Calu3 (cell line): ENCODE measurements at regions not wholly inside any gene's neighbourhood (a gene's known extent, or its start where the extent isn't known, plus 50 kb on each side); places are given as distances from the start of the nearest gene placed in this dataset.
A peak's percentile ranks its signal among the peaks of the same experiment; 100 is the strongest.

Source experiments
- BruUV-seq: library from RNA; stranded (reverse); fragments of 400-500 nt; replicated peaks from 2 replicates; lab custom pipeline; 2021; lab: Mats Ljungman, UMichigan
- CTCF ChIA-PET: fragments of 300-600 bp; sonication (Branson Sonifier 250); formaldehyde crosslinking; loops from one replicate; lab custom pipeline; 2022; ENCODE audit warnings: antibody characterized with exemption; lab: Charles Lee
- DNase-seq: peaks from one replicate; pipeline ENCODE4 v3.0.0; 2022
- H3K27ac Mint-ChIP-seq: one replicate; pipeline ENCODE4 v1.8.0; 2022; ENCODE audit warnings: mixed read lengths; ENCODE audit not compliant: unreplicated experiment
- H3K27me3 Mint-ChIP-seq: one replicate; pipeline ENCODE4 v1.8.0; 2022; ENCODE audit warnings: mixed read lengths; ENCODE audit not compliant: unreplicated experiment
- H3K36me3 Mint-ChIP-seq: one replicate; pipeline ENCODE4 v1.8.0; 2022; ENCODE audit warnings: mild to moderate bottlenecking, moderate library complexity, mixed read lengths; ENCODE audit not compliant: insufficient read depth, unreplicated experiment
- H3K4me1 Mint-ChIP-seq: one replicate; pipeline ENCODE4 v1.8.0; 2022; ENCODE audit warnings: mild to moderate bottlenecking, low read depth, mixed read lengths; ENCODE audit not compliant: unreplicated experiment
- H3K4me3 Mint-ChIP-seq: one replicate; pipeline ENCODE4 v1.8.0; 2022; ENCODE audit warnings: mild to moderate bottlenecking, low read depth, moderate library complexity, mixed read lengths; ENCODE audit not compliant: unreplicated experiment
- H3K9me3 Mint-ChIP-seq: one replicate; pipeline ENCODE4 v1.8.0; 2022; ENCODE audit warnings: low read depth, mixed read lengths; ENCODE audit not compliant: unreplicated experiment
- intact Hi-C: fragments of 100-400 bp; cut with micrococcal nuclease; formaldehyde crosslinking; loops from one replicate; pipeline ENCODE4 v1.10.0; 2022; ENCODE audit not compliant: unreplicated experiment
- TF ChIP-seq, protein P1 (sequence below): fragments of 200-600 bp; IDR thresholded peaks from one replicate; pipeline ENCODE4 v1.8.0; 2022; ENCODE audit warnings: antibody characterized with exemption; ENCODE audit not compliant: unreplicated experiment

DNA sequence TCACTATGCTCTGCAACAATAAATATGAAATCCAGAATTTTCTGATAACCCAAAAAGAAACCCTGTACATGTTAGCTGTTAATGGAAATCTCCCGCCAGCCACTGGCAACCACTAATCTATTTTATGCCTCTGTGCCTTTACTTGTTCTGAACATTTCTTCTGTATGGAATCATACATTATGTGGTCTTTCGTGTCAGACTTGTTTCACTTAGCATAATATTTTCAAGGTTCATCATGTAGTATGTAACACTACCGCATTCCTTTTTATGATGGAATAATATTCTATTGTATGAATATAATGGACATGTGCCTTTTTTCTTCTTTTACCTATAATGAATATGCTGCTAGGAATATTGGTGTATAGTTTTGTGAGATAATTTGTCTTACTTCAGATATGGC is 1123.3 kb downstream of the EFNB2 start:
- intact Hi-C loops = no loop called here
- H3K27ac Mint-ChIP-seq = no peak overlapping the region
- CTCF ChIA-PET = no interaction called here
- H3K4me3 Mint-ChIP-seq = no peak overlapping the region
- TF ChIP-seq, protein P1, sequence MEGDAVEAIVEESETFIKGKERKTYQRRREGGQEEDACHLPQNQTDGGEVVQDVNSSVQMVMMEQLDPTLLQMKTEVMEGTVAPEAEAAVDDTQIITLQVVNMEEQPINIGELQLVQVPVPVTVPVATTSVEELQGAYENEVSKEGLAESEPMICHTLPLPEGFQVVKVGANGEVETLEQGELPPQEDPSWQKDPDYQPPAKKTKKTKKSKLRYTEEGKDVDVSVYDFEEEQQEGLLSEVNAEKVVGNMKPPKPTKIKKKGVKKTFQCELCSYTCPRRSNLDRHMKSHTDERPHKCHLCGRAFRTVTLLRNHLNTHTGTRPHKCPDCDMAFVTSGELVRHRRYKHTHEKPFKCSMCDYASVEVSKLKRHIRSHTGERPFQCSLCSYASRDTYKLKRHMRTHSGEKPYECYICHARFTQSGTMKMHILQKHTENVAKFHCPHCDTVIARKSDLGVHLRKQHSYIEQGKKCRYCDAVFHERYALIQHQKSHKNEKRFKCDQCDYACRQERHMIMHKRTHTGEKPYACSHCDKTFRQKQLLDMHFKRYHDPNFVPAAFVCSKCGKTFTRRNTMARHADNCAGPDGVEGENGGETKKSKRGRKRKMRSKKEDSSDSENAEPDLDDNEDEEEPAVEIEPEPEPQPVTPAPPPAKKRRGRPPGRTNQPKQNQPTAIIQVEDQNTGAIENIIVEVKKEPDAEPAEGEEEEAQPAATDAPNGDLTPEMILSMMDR = no peak
- no peaks in the 10 kb centered on the region for H3K27me3 Mint-ChIP-seq
- H3K9me3 Mint-ChIP-seq = no peaks in the 10 kb centered on the region
- BruUV-seq = no TSS peak
- no peak for DNase-seq
- H3K4me1 Mint-ChIP-seq = no peaks in the 10 kb centered on the region
- no peaks in the 10 kb centered on the region for H3K36me3 Mint-ChIP-seq

- Mint-ChIP-seq H3K27ac (no peak overlapping the region), H3K27me3 (no peaks in the 10 kb centered on the region), H3K4me3 (no peak overlapping the region), H3K36me3 (no peaks in the 10 kb centered on the region), H3K9me3 (no peaks in the 10 kb centered on the region), H3K4me1 (no peaks in the 10 kb centered on the region)
- DNase-seq = peak; percentile 0
- TF ChIP-seq, protein P1 = no peak
- no TSS peak for BruUV-seq
- CTCF ChIA-PET = no interaction called here
- intact Hi-C loops = no loop called here
Observed at GRCh38 chr13:105410602-105411001, 1124.9 kb downstream of the EFNB2 start.

DNA sequence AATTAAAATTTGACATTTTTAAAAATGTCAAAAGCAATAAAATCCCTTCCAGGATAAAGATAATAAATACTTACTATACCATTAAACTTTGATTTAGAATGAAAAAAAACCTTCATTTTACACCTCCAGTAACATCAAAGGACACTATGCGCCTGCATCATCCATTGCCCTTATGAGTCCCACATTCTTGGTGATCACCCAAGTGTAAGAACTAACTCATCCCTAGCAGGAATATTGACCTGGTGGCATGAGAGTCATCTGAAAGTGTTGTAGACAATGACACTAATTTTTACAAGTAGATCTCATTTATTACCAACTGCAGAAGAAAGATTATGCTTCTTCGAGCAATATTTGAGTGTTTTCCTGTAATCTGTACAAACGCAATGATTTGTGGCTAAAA is 1128.9 kb downstream of the EFNB2 start:
- Mint-ChIP-seq H3K9me3 (no peaks in the 10 kb centered on the region), H3K4me1 (no peaks in the 10 kb centered on the region), H3K27me3 (no peaks in the 10 kb centered on the region), H3K36me3 (no peaks in the 10 kb centered on the region), H3K4me3 (no peak overlapping the region), H3K27ac (no peak overlapping the region)
- no TSS peak for BruUV-seq
- intact Hi-C loops = no loop called here
- CTCF ChIA-PET = no interaction called here
- TF ChIP-seq, protein P1 = no peak
- no peak for DNase-seq

GRCh38 chr13:105403086-105403485 is 1132.4 kb downstream of the EFNB2 start:
- no TSS peak for BruUV-seq
- TF ChIP-seq, protein P1 = no peak
- Mint-ChIP-seq H3K36me3 (no peaks in the 10 kb centered on the region), H3K9me3 (no peaks in the 10 kb centered on the region), H3K4me3 (no peak overlapping the region), H3K27me3 (no peaks in the 10 kb centered on the region), H3K27ac (no peak overlapping the region), H3K4me1 (no peaks in the 10 kb centered on the region)
- DNase-seq = no peak
- CTCF ChIA-PET = no interaction called here
- intact Hi-C loops = no loop called here
